ENCODE measurements at regions not wholly inside any gene's neighbourhood (a gene's known extent, or its start where the extent isn't known, plus 50 kb on each side); places are given as distances from the start of the nearest gene placed in this dataset.

GRCh38 chr4:185991770-185992169 lies 77.2 kb upstream of the TLR3 start:
- no peak for DNase-seq

- no peak for DNase-seq
These were observed 76.4 kb upstream of the TLR3 start for GRCh38 chr4:185992585-185992984.

GRCh38 chr4:185993328-185993973 lies 75.5 kb upstream of the TLR3 start:
- DNase-seq, result no peak

- no peak for DNase-seq
These were observed 74.2 kb upstream of the TLR3 start for GRCh38 chr4:185994750-185995149.

- DNase-seq, result no peak
These were observed 73.3 kb upstream of the TLR3 start for GRCh38 chr4:185995665-185996064.

GRCh38 chr4:185997296-185997695 lies 71.7 kb upstream of the TLR3 start:
- no peak for DNase-seq

- no peak for DNase-seq
These were observed 70.2 kb upstream of the TLR3 start for GRCh38 chr4:185998791-185999190.

GRCh38 chr4:185999207-185999606 lies 69.7 kb upstream of the TLR3 start:
- no peak for DNase-seq

GRCh38 chr4:186002853-186003252 lies 66.1 kb upstream of the TLR3 start:
- DNase-seq, result no peak

- no peak for DNase-seq
These were observed 65.2 kb upstream of the TLR3 start for GRCh38 chr4:186003746-186004145.

GRCh38 chr4:186008057-186008456 lies 60.9 kb upstream of the TLR3 start:
- DNase-seq, result no peak

GRCh38 chr4:186009976-186010375 lies 59.0 kb upstream of the TLR3 start:
- no peak for DNase-seq

- no peak for DNase-seq
These were observed 58.1 kb upstream of the TLR3 start for GRCh38 chr4:186010821-186011220.

GRCh38 chr4:186012071-186012470 lies 56.9 kb upstream of the TLR3 start:
- no peak for DNase-seq

- DNase-seq, result no peak
These were observed 55.4 kb upstream of the TLR3 start for GRCh38 chr4:186013419-186014186.

GRCh38 chr4:186015212-186015817 lies 53.6 kb upstream of the TLR3 start:
- DNase-seq, result no peak

- DNase-seq, result no peak
These were observed 52.2 kb upstream of the TLR3 start for GRCh38 chr4:186016796-186017195.

- no peak for DNase-seq
These were observed 51.2 kb upstream of the TLR3 start for GRCh38 chr4:186017801-186018200.

- no peak for DNase-seq
These were observed 50.7 kb upstream of the TLR3 start for GRCh38 chr4:186018261-186018660.

- no peak for DNase-seq
These were observed 50.2 kb upstream of the TLR3 start for GRCh38 chr4:186018784-186019183.

Data from renal pelvis (tissue), 1 donor.